Mammary epithelial cell (primary cell): ENCODE measurements at regions not wholly inside any gene's neighbourhood (a gene's known extent, or its start where the extent isn't known, plus 50 kb on each side); places are given as distances from the start of the nearest gene placed in this dataset.

Source experiments
- EZH2 ChIP-seq: IDR thresholded peaks from 2 replicates; pipeline ENCODE4 v1.6.1; 2012; ENCODE audit warnings: low read length, inconsistent platforms, borderline replicate concordance
- TF ChIP-seq, protein P1 (sequence below), 2 donors: IDR thresholded peaks in 1 of 2; conservative IDR thresholded peaks in 1 of 2; 2 replicates each; pipeline ENCODE4 v1.5.1; 2011 to 2012; ENCODE audit warnings: inconsistent platforms in 2 of 2, low read length in 2 of 2, mild to moderate bottlenecking in 2 of 2, control low read depth in 1 of 2, low read depth in 1 of 2; ENCODE audit not compliant: insufficient read depth in 1 of 2; ENCODE audit errors: extremely low read depth in 1 of 2

DNA sequence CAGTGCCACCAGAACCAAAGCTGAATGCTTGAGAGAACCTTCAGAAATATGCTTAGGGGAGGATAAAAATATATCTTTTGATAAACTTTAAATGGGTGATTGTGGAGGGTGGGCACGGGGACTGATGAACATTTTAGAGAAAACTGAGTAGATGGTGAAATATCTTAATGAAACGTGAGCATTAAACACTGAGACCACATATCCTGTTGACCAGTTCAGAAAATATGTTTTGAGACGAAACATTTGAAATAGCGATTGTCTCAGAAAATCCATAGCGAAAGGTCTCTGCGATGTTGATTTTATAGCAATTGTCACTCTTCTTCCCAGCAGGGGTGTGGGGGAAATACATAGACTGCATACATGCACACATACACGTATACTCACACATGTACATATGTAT, 231.0 kb downstream of the ESM1 start:
- TF ChIP-seq, protein P1, sequence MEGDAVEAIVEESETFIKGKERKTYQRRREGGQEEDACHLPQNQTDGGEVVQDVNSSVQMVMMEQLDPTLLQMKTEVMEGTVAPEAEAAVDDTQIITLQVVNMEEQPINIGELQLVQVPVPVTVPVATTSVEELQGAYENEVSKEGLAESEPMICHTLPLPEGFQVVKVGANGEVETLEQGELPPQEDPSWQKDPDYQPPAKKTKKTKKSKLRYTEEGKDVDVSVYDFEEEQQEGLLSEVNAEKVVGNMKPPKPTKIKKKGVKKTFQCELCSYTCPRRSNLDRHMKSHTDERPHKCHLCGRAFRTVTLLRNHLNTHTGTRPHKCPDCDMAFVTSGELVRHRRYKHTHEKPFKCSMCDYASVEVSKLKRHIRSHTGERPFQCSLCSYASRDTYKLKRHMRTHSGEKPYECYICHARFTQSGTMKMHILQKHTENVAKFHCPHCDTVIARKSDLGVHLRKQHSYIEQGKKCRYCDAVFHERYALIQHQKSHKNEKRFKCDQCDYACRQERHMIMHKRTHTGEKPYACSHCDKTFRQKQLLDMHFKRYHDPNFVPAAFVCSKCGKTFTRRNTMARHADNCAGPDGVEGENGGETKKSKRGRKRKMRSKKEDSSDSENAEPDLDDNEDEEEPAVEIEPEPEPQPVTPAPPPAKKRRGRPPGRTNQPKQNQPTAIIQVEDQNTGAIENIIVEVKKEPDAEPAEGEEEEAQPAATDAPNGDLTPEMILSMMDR (conservative IDR thresholded peaks at IDR 0.05 in 1 of 2, IDR thresholded peaks at IDR 0.05 in 1 of 2; ENCODE audit: extremely low read depth in 1 of 2, insufficient read depth in 1 of 2, low read depth in 1 of 2, low read length in 2 of 2) = no peak
- no peak for TF ChIP-seq EZH2
